ENCODE measurements at regions not wholly inside any gene's neighbourhood (a gene's known extent, or its start where the extent isn't known, plus 50 kb on each side); places are given as distances from the start of the nearest gene placed in this dataset.
"Not testable (repeated sequence)": the region's sequence is repeated elsewhere in the genome, so short reads cannot be mapped to it uniquely, and the experiment has no call there.

DNA sequence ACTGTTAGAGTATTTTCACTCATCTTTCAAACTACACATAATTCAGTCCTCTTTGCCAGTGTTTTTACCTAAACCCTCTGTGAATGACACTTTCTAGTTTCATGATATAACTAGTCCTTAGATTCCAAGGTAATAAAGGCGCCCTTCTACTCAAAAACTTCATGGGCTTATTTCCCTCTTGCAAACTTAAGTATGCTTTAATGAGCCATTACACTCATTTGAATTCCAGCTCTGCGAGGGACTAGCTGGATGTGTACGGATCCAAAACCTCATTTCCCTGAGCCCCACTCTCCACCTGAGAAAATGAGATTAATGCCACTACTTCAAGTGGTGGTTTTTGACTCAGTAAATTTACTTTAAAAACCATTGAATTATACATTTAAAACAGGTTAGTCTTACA is 141.1 kb downstream of the NDUFA12 start:
- no peak for DNase-seq (ENCODE audit: low spot score)

DNA sequence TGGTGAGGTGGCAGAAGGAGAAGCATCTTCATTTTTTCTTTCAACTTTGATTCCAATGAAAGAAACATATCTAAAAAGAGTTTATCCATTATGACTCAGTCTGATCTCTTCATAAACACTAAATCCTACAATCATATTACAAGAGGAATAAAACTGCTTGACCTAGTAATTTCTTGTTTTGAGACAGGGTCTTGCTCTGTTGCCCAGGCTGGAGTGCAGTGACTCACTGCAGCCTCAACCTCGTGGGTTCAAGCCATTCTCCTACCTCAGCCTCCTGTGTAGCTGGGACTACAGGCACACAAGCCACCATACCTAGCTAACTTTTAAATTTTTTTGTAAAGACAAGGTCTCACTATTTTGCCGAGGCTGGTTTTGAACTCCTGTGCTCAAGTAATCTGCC is 147.2 kb downstream of the NDUFA12 start:
- DNase-seq (ENCODE audit: low spot score): no peak

GRCh38 chr12:94855853-94856252 is 147.6 kb downstream of the NDUFA12 start:
- no peak for DNase-seq (ENCODE audit: low spot score)

DNA sequence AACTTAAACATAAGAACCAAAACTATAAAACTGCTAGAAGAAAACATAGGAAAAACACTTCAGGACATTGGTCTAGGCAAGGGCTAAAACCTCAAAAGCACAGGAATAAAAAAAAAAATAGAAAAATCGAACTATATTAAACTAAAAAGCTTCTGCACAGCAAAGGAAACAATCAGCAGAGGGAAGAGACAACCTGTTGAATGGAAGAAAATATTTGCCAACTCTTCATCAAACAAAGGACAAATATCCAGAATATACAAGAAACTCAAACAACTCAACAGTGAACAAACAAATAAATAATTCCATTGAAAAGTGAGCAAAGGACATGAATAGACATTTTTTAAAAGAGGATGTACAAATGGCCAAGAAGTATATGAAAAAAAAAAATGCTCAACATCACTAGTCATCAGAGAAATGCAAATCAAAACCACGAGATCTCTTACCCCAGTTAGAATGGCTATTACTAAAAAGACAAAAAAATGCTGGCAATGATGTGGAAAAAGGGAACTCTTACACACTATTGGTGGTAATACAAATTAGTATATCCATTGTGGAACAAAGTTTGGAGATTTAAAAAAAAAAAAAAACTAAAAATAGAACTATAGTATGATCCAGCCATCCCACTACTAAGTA is 152.0 kb downstream of the NDUFA12 start:
- DNase-seq (ENCODE audit: low spot score): no peak

DNA sequence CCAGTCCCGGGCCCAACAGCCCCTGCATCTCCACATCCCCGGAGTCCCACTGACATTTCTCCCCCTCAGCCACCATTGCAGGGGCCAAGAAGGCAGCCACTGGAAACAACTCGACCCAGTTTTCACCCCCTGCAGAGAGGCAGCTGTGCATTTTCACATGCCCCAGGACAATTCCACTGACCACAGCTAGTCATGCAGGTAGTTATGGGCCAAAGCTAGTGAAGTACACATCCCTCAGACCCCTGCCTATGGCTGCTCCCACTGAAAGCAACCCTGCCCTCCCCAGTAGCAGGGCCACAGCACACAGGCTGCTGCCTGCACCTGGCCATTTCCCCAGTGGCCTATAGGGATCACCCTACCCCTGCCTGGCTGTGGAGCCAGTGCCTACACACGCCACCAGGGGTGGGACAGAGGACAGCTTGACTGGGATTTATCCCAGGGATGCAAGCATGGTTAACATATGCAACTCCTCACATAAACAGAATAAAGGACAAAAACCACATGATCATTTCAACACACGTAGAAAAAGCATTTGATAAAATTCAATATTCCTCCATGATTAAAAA is 154.0 kb downstream of the NDUFA12 start:
- peak; percentile 60 for DNase-seq (ENCODE audit: low spot score)

DNA sequence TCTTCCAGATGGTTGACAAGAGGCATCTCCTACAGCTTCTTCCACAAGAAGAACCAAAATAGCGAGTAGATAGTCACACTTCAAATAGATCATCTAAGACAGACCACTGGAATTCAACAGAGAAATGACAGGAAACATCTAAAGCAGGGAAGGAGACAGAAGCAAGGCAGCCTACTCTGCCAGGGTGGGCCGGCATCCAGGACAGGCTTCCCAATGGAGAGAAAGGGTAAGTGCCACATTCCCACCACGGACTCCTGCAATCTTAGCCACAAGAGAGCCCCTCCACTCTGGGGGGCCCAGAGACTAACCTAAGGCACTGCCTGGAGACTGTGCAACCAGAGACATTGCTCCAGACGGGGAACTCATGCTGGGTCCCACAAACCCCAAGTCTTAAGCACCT is 154.5 kb downstream of the NDUFA12 start:
- DNase-seq (ENCODE audit: low spot score): no peak

- DNase-seq (ENCODE audit: low spot score): no peak
Observed at GRCh38 chr12:94845110-94845509, 158.4 kb downstream of the NDUFA12 start.

DNA sequence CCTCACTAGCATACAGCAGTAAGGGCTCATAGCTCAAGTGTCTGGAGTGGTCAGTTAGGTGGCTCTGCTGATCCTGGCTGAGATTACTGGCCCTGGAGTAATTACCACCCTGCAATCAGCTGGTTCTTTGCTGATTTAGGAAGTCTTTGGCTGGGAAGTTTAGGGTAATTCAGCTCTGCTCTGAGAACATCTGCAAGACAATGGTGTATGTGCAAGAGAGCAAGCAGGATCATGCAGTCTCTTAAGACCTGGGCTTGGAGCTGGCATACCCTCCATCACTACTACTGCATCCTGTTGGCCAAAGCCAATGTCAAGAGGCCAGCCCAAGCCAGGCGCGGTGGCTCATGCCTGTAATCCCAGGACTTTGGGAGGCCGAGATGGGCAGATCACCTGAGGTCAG is 159.0 kb downstream of the NDUFA12 start:
- DNase-seq (ENCODE audit: low spot score): no peak

DNA sequence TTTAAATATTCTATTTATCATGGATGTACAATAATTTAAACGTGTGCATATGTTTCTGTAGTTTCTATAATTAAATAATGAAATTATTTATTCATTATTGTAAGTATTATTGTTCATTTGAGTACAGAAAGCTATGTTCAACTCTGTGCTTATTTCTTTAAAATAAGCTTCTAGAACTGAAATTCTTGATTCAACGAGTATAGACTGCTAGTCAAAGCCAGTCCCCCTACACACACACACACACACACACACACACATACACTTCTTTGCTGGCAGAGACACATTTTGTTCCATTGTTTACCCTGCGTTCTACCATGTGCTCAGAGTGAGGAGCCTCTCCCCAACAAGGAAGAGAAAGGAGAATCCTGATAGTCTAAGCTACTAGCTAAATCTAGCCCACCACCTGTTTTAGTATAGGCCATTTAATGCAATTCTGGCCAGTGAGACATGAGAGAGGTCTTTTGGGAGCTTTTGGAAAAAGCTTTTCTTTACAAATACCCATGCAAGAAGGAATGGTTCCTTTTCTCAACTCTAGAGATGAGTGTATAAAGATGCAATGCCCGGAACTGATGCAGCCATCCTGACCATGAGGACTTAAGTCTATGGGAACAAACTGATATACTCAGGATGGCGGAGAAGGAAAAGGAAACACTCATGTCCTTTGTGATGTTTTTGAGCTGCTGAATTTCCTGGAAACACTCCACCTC is 161.4 kb downstream of the NDUFA12 start:
- no peak for DNase-seq (ENCODE audit: low spot score)

DNA sequence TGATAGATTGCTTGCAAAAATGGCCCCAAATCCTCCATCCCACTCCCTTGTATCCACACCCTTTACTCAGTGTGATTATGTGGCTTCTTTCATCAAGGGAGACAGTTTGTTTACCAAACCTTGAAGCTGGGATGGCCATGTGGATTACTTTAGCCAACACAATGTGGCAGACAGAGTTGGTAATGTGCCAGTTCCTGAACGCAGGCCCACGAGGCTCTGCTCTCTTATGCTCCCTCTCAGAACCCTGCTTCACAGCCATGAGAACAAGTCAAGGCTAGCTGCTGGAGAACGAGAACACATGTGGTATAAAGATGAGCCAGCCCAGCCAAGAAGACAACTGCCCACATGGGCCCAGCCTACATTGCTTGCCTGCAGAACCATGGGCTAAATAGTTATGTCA is 162.3 kb downstream of the NDUFA12 start:
- DNase-seq (ENCODE audit: low spot score): no peak

GRCh38 chr12:94839347-94839746 is 164.2 kb downstream of the NDUFA12 start:
- no peak for DNase-seq (ENCODE audit: low spot score)

DNA sequence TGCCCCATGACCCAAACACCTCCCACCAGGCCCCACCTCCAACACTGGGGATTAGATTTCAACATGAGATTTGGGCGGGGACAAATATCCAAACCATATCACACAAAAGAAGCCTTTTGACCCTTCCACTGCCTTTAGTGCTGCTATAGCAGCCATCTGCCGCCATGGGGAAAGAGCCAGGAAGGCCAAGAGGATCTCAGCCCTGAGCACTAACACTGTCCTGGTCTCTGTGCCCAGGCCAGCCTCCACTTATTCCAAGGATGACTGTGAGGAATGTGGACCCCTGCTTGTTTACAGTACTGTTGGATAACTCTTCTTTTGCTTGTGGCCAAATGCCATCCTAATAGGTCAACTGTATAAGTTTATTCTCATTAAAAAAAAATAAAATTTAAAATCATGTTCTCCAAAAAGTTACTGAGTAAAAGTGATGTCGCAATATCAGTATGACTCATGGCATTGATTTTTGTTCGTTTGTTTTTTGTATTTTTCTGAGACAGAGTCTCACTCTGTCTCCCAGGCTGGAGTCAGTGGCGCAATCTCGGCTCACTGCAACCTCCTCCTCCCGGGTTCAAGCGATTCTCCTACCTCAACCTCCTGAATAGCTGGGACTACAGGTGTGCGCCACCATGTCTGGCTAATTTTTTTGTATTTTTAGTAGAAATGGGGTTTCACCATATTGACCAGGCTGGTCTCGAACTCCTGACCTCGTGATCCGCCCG is 166.4 kb downstream of the NDUFA12 start:
- DNase-seq (ENCODE audit: low spot score): not testable (repeated sequence)

DNA sequence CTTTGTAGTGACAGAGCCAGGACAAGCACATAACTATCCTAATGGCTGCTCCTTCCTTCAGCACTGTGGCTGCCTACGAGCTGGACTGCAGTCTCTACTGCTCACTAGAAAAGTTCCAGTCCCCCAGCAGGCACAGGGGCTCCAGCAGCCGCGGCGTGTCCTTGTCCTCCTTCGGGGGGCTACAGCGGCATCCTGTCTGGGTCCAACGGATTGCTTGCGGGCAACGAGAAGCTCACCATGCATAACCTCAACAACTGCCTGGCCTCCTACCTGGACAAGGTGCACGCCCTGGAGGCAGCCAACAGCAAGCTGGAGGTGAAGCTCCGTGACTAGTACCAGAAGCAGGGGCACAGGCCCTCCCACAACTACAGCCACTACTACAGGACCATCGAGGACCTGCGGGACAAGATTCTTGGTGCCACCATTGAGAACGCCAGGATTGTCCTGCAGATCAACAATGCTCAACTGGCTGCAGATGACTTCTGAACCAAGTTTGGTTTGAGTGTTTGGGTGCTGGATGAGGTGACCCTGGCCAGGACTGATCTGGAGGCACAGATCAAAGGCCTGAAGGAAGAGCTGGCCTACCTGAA is 169.4 kb downstream of the NDUFA12 start:
- DNase-seq (ENCODE audit: low spot score): no peak

GRCh38 chr12:94832780-94833681 is 170.5 kb downstream of the NDUFA12 start:
- peak; percentile 66 for DNase-seq (ENCODE audit: low spot score)

DNA sequence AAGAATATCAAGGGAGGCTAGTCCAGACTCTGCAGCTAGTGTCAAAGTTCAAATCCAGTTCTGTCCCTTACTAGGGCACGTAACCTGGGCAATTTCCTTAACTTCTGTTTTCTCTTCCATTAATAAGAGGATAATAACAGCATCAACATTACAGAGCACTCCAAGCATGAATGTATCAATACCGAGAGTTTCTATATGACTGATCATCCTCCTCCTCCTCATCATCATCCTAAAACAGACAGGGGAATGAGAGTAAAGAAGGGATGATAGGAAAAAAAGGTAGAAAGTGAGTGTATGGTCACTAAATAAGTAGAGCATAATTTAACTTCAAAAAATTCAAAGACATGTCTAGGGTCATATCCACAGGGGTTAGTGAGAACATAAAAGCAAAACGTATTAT is 171.4 kb downstream of the NDUFA12 start:
- DNase-seq (ENCODE audit: low spot score): no peak

DNA sequence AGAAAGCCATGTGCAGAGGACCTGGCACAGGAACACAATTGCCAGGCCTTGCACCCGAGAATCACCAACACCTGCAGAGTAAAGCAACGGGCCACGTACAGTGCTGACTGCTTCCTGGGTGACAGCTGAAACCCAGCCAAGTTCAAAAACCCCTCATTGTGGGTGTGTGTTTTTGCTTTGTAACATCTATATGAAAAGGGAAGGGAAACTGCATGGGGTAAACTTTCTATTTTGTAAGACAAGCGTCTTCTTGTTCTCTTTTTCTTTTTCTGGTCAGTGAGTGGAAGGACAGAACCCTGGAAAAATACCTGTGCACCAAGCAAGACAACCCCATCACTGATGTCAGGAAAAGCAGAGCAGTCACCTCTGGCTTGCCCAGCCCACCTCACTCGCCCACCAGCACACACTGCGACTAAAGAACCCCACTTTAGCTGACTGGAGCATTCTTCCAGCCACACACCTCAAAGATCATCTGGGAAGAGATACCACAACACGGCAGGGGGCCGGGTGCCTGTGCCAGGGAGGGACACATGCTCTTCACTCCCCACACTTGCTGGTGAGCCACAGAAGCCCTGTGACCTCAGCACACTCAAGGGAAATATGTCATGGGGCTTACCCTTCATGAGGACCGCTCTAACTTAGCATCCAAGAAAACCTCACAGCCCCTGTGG is 172.3 kb downstream of the NDUFA12 start:
- DNase-seq (ENCODE audit: low spot score): no peak

- no peak for DNase-seq (ENCODE audit: low spot score)
Observed at GRCh38 chr12:94829552-94829951, 173.9 kb downstream of the NDUFA12 start.

DNA sequence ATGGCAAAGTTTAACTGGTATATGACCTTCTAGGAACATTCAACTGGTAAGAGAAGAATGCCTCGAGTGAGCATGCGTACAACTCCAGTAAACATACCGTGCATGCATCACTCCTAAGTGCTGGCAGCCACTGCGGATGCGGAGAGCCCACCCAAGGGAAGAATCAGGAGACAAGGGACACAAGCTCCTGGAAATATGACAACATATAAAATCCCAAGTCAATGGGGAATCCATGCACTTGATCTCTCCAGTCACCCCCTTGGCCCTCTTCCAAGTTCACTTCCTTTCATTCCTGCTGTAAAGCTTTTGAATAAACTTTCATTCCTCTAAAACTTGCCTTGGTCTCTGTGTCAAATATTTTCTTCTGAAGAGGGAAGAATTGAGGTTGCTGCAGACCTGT is 168.7 kb upstream of the TMCC3 start:
- DNase-seq (ENCODE audit: low spot score): no peak

DNA sequence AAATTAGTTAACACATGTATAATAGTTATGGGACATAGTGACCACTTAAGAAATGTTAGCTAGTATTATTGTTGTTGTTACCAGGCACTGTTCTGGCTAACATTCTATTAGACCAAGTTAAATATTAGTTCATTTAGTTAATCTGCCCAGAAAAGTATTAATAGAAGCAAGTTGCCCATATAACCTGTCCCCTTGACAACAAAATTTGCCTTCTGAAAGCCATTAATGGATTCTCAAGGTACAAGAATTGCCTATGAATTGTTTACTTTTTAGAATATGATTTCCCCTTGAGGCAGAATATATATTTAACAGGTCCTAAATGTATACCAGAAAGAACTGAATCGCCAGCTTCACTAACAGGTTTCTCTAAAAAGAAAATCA is 167.3 kb upstream of the TMCC3 start:
- DNase-seq (ENCODE audit: low spot score): no peak

GRCh38 chr12:94817201-94817600 is 166.8 kb upstream of the TMCC3 start:
- not testable (repeated sequence) for DNase-seq (ENCODE audit: low spot score)

- not testable (repeated sequence) for DNase-seq (ENCODE audit: low spot score)
Observed at GRCh38 chr12:94816746-94817145, 166.4 kb upstream of the TMCC3 start.
